ENCODE measurements at regions not wholly inside any gene's neighbourhood (a gene's known extent, or its start where the extent isn't known, plus 50 kb on each side); places are given as distances from the start of the nearest gene placed in this dataset.

DNA sequence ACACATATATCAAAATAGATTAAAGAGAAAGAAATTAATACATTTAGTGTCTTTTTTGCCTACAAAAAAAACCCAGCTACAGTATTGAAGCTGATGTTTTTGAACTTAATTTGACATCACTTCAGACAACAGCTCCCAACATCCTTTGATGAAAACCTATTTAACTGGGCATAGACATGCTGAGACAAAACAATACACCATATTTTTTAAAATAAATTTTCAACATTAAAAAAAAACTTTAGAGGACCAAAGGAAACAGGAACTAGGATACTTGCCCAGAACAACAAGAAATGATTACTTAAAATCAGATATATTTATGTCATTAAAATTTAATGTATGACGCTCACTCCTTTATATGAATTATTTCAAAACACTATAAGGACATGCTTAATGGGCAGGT is 178.1 kb downstream of the MREG start:
- intact Hi-C loops (cut with micrococcal nuclease), result no loop called here
- ChIA-PET CTCF (no interaction called here), POLR2A (ENCODE audit: unreplicated experiment) (no interaction called here)
- H3F3A ChIP-seq (ENCODE audit: low read length, unreplicated experiment), result no peaks in the 10 kb centered on the region
- H3K4me1 ChIP-seq (ENCODE audit: insufficient read depth, low read length), result peaks cover 11% of the 10 kb centered on the region
- H3K27me3 ChIP-seq (ENCODE audit: low read length), result no peaks in the 10 kb centered on the region
- no peak overlapping the region for H3K4me3 ChIP-seq (ENCODE audit: low read length)
- no peak overlapping the region for H3K9ac ChIP-seq (ENCODE audit: low read length)
- no peak for TF ChIP-seq CTCF (conservative IDR thresholded peaks at IDR 0.05; ENCODE audit: low read depth, low read length)
- TF ChIP-seq EZH2phosphoT487 (IDR thresholded peaks at IDR 0.05; ENCODE audit: borderline replicate concordance, low read length), result no peak
- no peak for TF ChIP-seq EZH2 (IDR thresholded peaks at IDR 0.05; ENCODE audit: low read length, unreplicated experiment)
- H3K9me2 ChIP-seq (replicated peaks; ENCODE audit: low read length), result no peaks in the 10 kb centered on the region
- ATAC-seq (no peak), DNase-seq (no peak)
- no peaks in the 10 kb centered on the region for H3K79me2 ChIP-seq (ENCODE audit: low read length)
- H3K36me3 ChIP-seq (ENCODE audit: low read depth, low read length), result no peaks in the 10 kb centered on the region
- H3K9me3 ChIP-seq (ENCODE audit: low read length), result no peaks in the 10 kb centered on the region
- H2AFZ ChIP-seq (ENCODE audit: low read length), result no peak overlapping the region
- no peak overlapping the region for H3K27ac ChIP-seq (ENCODE audit: low read length)
- BruUV-seq (replicated peaks), result no TSS peak
- H3K4me2 ChIP-seq (ENCODE audit: low read length), result no peak overlapping the region
- no peaks in the 10 kb centered on the region for H4K20me1 ChIP-seq (ENCODE audit: low read length)

GRCh38 chr2:215833531-215834162 is 179.7 kb downstream of the MREG start:
- no peak overlapping the region for H3K4me3 ChIP-seq (ENCODE audit: low read length)
- H3K9me3 ChIP-seq (ENCODE audit: low read length), result no peaks in the 10 kb centered on the region
- no peaks in the 10 kb centered on the region for H4K20me1 ChIP-seq (ENCODE audit: low read length)
- H3K4me1 ChIP-seq (ENCODE audit: insufficient read depth, low read length), result peaks cover 17% of the 10 kb centered on the region
- no peaks in the 10 kb centered on the region for H3K27me3 ChIP-seq (ENCODE audit: low read length)
- ATAC-seq (peak; percentile 84), DNase-seq (peak; percentile 68)
- H3K9ac ChIP-seq (ENCODE audit: low read length), result no peak overlapping the region
- 0 out of 2 replicates have a peak overlapping the region, but pooled peaks have one; percentile 21 for H3K4me2 ChIP-seq (ENCODE audit: low read length)
- ChIA-PET POLR2A (ENCODE audit: unreplicated experiment) (no interaction called here), CTCF (interaction anchor here (0.5 kb wide), 1 partner anchor 231 kb away, joined by 3 read pairs; no protein-coding TSS in a partner anchor)
- TF ChIP-seq EZH2phosphoT487 (IDR thresholded peaks at IDR 0.05; ENCODE audit: borderline replicate concordance, low read length), result no peak
- H3K36me3 ChIP-seq (ENCODE audit: low read depth, low read length), result no peaks in the 10 kb centered on the region
- H2AFZ ChIP-seq (ENCODE audit: low read length), result no peak overlapping the region
- H3K9me2 ChIP-seq (replicated peaks; ENCODE audit: low read length), result no peaks in the 10 kb centered on the region
- BruUV-seq (replicated peaks), result no TSS peak
- no peaks in the 10 kb centered on the region for H3K79me2 ChIP-seq (ENCODE audit: low read length)
- intact Hi-C loops (cut with micrococcal nuclease), result loop anchor here (5.0 kb wide), 1 partner anchor 396 kb away; the partner anchor contains the start of gene FN1
- H3K27ac ChIP-seq (ENCODE audit: low read length), result no peak overlapping the region
- H3F3A ChIP-seq (ENCODE audit: low read length, unreplicated experiment), result no peaks in the 10 kb centered on the region

DNA sequence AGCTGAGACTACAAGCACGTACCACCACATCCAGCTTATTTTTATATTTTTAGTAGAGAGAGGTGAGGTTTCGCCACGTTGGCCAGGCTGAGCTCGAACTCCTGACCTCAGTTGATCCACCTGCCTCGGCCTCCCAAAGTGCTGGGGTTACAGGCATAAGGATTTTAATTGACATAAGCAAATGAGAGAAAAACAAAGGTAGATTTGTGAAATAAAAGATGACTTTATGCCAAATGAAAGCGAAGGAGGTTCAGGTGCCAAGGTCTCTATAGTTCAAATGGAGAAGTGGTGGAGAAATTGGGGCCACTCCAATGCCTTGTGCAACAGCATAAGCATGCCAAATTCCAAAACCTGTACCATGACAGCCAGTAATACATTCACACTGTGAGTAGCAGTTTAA is 180.6 kb downstream of the MREG start:
- H3K9me2 ChIP-seq (replicated peaks; ENCODE audit: low read length), result no peaks in the 10 kb centered on the region
- H2AFZ ChIP-seq (ENCODE audit: low read length), result no peak overlapping the region
- no peaks in the 10 kb centered on the region for H3F3A ChIP-seq (ENCODE audit: low read length, unreplicated experiment)
- CTCF ChIA-PET, result no interaction called here
- H3K4me2 ChIP-seq (ENCODE audit: low read length), result no peak overlapping the region
- no peak overlapping the region for H3K27ac ChIP-seq (ENCODE audit: low read length)
- no peaks in the 10 kb centered on the region for H3K27me3 ChIP-seq (ENCODE audit: low read length)
- H3K4me3 ChIP-seq (ENCODE audit: low read length), result no peak overlapping the region
- no peak overlapping the region for H3K9ac ChIP-seq (ENCODE audit: low read length)
- no peaks in the 10 kb centered on the region for H4K20me1 ChIP-seq (ENCODE audit: low read length)
- H3K4me1 ChIP-seq (ENCODE audit: insufficient read depth, low read length), result peaks cover 22% of the 10 kb centered on the region
- BruUV-seq (replicated peaks), result no TSS peak
- ATAC-seq (no peak), DNase-seq (no peak)
- H3K9me3 ChIP-seq (ENCODE audit: low read length), result no peaks in the 10 kb centered on the region
- POLR2A ChIA-PET (ENCODE audit: unreplicated experiment), result no interaction called here
- H3K79me2 ChIP-seq (ENCODE audit: low read length), result no peaks in the 10 kb centered on the region
- no peaks in the 10 kb centered on the region for H3K36me3 ChIP-seq (ENCODE audit: low read depth, low read length)
- intact Hi-C loops (cut with micrococcal nuclease), result loop anchor here (5.0 kb wide), 1 partner anchor 395 kb away; the partner anchor contains the start of gene FN1
- TF ChIP-seq EZH2phosphoT487 (IDR thresholded peaks at IDR 0.05; ENCODE audit: borderline replicate concordance, low read length) (no peak), CTCF (conservative IDR thresholded peaks at IDR 0.05; ENCODE audit: low read depth, low read length) (no peak), EZH2 (IDR thresholded peaks at IDR 0.05; ENCODE audit: low read length, unreplicated experiment) (no peak)
